ENCODE measurements at regions not wholly inside any gene's neighbourhood (a gene's known extent, or its start where the extent isn't known, plus 50 kb on each side); places are given as distances from the start of the nearest gene placed in this dataset.

- no peak for TF ChIP-seq POLR2A (IDR thresholded peaks at IDR 0.05)
- TF ChIP-seq, protein P1, sequence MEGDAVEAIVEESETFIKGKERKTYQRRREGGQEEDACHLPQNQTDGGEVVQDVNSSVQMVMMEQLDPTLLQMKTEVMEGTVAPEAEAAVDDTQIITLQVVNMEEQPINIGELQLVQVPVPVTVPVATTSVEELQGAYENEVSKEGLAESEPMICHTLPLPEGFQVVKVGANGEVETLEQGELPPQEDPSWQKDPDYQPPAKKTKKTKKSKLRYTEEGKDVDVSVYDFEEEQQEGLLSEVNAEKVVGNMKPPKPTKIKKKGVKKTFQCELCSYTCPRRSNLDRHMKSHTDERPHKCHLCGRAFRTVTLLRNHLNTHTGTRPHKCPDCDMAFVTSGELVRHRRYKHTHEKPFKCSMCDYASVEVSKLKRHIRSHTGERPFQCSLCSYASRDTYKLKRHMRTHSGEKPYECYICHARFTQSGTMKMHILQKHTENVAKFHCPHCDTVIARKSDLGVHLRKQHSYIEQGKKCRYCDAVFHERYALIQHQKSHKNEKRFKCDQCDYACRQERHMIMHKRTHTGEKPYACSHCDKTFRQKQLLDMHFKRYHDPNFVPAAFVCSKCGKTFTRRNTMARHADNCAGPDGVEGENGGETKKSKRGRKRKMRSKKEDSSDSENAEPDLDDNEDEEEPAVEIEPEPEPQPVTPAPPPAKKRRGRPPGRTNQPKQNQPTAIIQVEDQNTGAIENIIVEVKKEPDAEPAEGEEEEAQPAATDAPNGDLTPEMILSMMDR (IDR thresholded peaks at IDR 0.05): no peak
- TF ChIP-seq POLR2AphosphoS5 (IDR thresholded peaks at IDR 0.05): no peak
Observed at GRCh38 chr1:70855203-70855602, 192.4 kb downstream of the PTGER3 start.

Data from suprapubic skin (tissue), 4 donors.